Endothelial cell of umbilical vein (primary cell): ENCODE measurements at regions not wholly inside any gene's neighbourhood (a gene's known extent, or its start where the extent isn't known, plus 50 kb on each side); places are given as distances from the start of the nearest gene placed in this dataset.

Experiments
- BruUV-seq: library from RNA; stranded (reverse); fragments of 400-500 nt; replicated peaks from 2 replicates; lab custom pipeline; 2021; lab: Mats Ljungman, UMichigan
- CTCF ChIA-PET: fragments of 300-600, 350-600 bp; sonication (Branson Sonifier 250); formaldehyde crosslinking; loops from one replicate; lab custom pipeline; 2021; ENCODE audit warnings: antibody characterized with exemption, inconsistent platforms; lab: Charles Lee
- POLR2A ChIA-PET: fragments of 300-600, 350-600 bp; sonication (Branson Sonifier 250); formaldehyde crosslinking; loops from one replicate; lab custom pipeline; 2021; ENCODE audit warnings: antibody characterized with exemption, inconsistent platforms; lab: Charles Lee
- DNase-seq: peaks from one replicate; pipeline ENCODE4 v3.0.0-alpha.2; 2011; ENCODE audit warnings: low read depth, low spot score
- FAIRE-seq: peaks from 2 replicates; lab custom pipeline; 2011; peaks lifted over from hg19 to GRCh38; lab: Jason Lieb, UNC
- H2AFZ ChIP-seq: 2 replicates; pipeline ENCODE4 v1.6.0; 2012; ENCODE audit warnings: low read depth, low read length, control low read depth, inconsistent platforms
- H3K27ac ChIP-seq: 2 replicates; pipeline ENCODE4 v1.5.1; 2011; ENCODE audit warnings: low read depth, mild to moderate bottlenecking, control low read depth, low read length, moderate library complexity; ENCODE audit not compliant: insufficient read depth
- H3K27me3 ChIP-seq, 2 experiments: 2 replicates each; pipeline versions ENCODE4 v1.6.0 to v1.6.1; 2011; ENCODE audit warnings: low read length in 2 of 2, mixed read lengths in 1 of 2; ENCODE audit not compliant: control insufficient read depth in 2 of 2, insufficient read depth in 2 of 2
- H3K36me3 ChIP-seq, 2 experiments: 2 replicates in 1 of 2; 3 replicates in 1 of 2; pipeline ENCODE4 v1.5.1; 2011; ENCODE audit warnings: low read length in 2 of 2, mild to moderate bottlenecking in 1 of 2, moderate library complexity in 1 of 2; ENCODE audit not compliant: control insufficient read depth in 2 of 2, insufficient read depth in 2 of 2; ENCODE audit errors: extremely low read depth in 1 of 2
- H3K4me1 ChIP-seq: 3 replicates; pipeline ENCODE4 v1.5.1; 2011; ENCODE audit warnings: mild to moderate bottlenecking, low read length; ENCODE audit not compliant: control insufficient read depth, insufficient read depth; ENCODE audit errors: extremely low read depth
- H3K4me2 ChIP-seq: 2 replicates; pipeline ENCODE4 v1.6.1; 2011; ENCODE audit warnings: low read length, control low read depth, mixed read lengths; ENCODE audit not compliant: insufficient read depth
- H3K4me3 ChIP-seq, 3 experiments: fragments of 200-600 bp in 1 of 3; sonication (generic), shearing (Covaris generic) in 1 of 3; replicated peaks in 1 of 3; 2 replicates each; pipeline ENCODE4 v1.5.1; 2011 to 2016; ENCODE audit warnings: control low read depth in 3 of 3, low read length in 3 of 3, mild to moderate bottlenecking in 2 of 3, inconsistent platforms in 1 of 3, low read depth in 1 of 3, moderate library complexity in 1 of 3; ENCODE audit not compliant: insufficient read depth in 1 of 3
- H3K79me2 ChIP-seq: 2 replicates; pipeline ENCODE4 v1.6.0; 2012; ENCODE audit warnings: low read length, inconsistent platforms; ENCODE audit not compliant: control insufficient read depth, insufficient read depth
- H3K9ac ChIP-seq: replicated peaks from 2 replicates; pipeline ENCODE3; 2011; ENCODE audit warnings: low read length, control low read depth; ENCODE audit not compliant: insufficient read depth; ENCODE audit errors: extremely low read depth
- H3K9me1 ChIP-seq: replicated peaks from 3 replicates; pipeline ENCODE4 v1.6.0; 2011; ENCODE audit warnings: mild to moderate bottlenecking, low read length; ENCODE audit not compliant: control insufficient read depth, insufficient read depth; ENCODE audit errors: extremely low read depth
- H3K9me3 ChIP-seq: replicated peaks from 2 replicates; pipeline ENCODE4 v1.5.1; 2012; ENCODE audit warnings: low read length, inconsistent platforms; ENCODE audit not compliant: control insufficient read depth, insufficient read depth
- H4K20me1 ChIP-seq: replicated peaks from 2 replicates; pipeline ENCODE3; 2011; ENCODE audit warnings: mild to moderate bottlenecking, low read length; ENCODE audit not compliant: control insufficient read depth, insufficient read depth; ENCODE audit errors: extremely low read depth
- EZH2 ChIP-seq: IDR thresholded peaks from 2 replicates; pipeline ENCODE4 v1.6.1; 2012; ENCODE audit warnings: borderline replicate concordance, low read depth, mild to moderate bottlenecking, moderate library complexity, low read length, inconsistent platforms; ENCODE audit not compliant: severe bottlenecking
- FOS ChIP-seq: IDR thresholded peaks from 2 replicates; pipeline ENCODE4 v1.6.1; 2011; ENCODE audit warnings: mild to moderate bottlenecking, low read length, moderate library complexity, borderline replicate concordance; ENCODE audit not compliant: insufficient read depth
- GATA2 ChIP-seq: IDR thresholded peaks from 2 replicates; pipeline ENCODE4 v1.7.0; 2011; ENCODE audit warnings: low read depth, mild to moderate bottlenecking, moderate library complexity, mixed read lengths, low read length; ENCODE audit not compliant: insufficient read length, insufficient read depth
- JUN ChIP-seq: IDR thresholded peaks from 2 replicates; pipeline ENCODE4 v1.6.1; 2011; ENCODE audit warnings: borderline replicate concordance, low read depth; ENCODE audit not compliant: insufficient read length, insufficient read depth
- MYC ChIP-seq: IDR thresholded peaks from one replicate; pipeline ENCODE4 v1.6.1; 2011; ENCODE audit warnings: mild to moderate bottlenecking, low read depth, low read length
- POLR2A ChIP-seq: IDR thresholded peaks from 2 replicates; pipeline ENCODE4 v1.6.1; 2012; ENCODE audit warnings: low read depth, mild to moderate bottlenecking, control low read depth, low read length
- POLR2AphosphoS5 ChIP-seq: IDR thresholded peaks from 2 replicates; pipeline ENCODE4 v1.6.1; 2012; ENCODE audit warnings: low read depth, mild to moderate bottlenecking, control low read depth, low read length, moderate library complexity; ENCODE audit not compliant: insufficient read depth
- dilution Hi-C: fragments of 300-500 bp; cut with MboI; formaldehyde crosslinking; loops from one replicate; pipeline ENCODE4 v1.15.0; 2019; ENCODE audit warnings: low sequenced_read_pairs; ENCODE audit not compliant: extremely low pct_ligation_motif_present
- intact Hi-C: fragments of 100-400 bp; cut with micrococcal nuclease; formaldehyde crosslinking; loops from one replicate; pipeline ENCODE4 v1.10.0; 2022
- TF ChIP-seq, protein P1 (sequence below): IDR thresholded peaks from 2 replicates; pipeline ENCODE4 v1.6.1; 2011; ENCODE audit not compliant: insufficient read depth, insufficient read length
- TF ChIP-seq, protein P2 (sequence below), 2 donors: IDR thresholded peaks; 1 replicate in 1 of 2; 2 replicates in 1 of 2; pipeline ENCODE4 v1.5.1; 2011; ENCODE audit warnings: low read length in 2 of 2, mild to moderate bottlenecking in 2 of 2, moderate library complexity in 2 of 2, control low read depth in 1 of 2, inconsistent platforms in 1 of 2, low read depth in 1 of 2; ENCODE audit not compliant: insufficient read depth in 1 of 2; ENCODE audit errors: extremely low read depth in 1 of 2

DNA sequence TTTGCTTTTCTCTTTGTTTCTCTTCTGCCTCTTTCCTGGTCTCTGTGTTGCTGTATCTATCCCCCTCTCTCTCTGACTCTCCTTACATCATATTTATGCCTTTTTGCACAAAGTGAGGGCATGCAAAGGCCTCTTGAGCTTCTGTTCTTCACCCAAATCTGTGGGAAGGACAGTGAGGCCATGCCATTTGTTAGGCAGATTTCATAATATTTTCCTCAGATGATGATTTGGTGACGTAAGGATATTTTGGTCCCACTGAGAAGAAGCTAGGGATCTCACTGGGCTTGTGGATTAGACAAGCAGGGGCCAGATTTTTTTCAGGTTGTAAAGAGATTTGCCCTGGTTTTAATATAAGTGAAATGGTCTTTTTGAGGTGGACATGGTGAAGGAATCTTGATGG, 249.4 kb upstream of the USP24 start:
- FAIRE-seq, result no peak
- no peak overlapping the region for H2AFZ ChIP-seq
- BruUV-seq, result no TSS peak

More for the DNA sequence above, 249.4 kb upstream of the USP24 start:
- H3K4me1 ChIP-seq, result no peaks in the 10 kb centered on the region
- POLR2A ChIA-PET, result interaction anchor here (1.0 kb wide), 1 partner anchor 36 kb away, joined by 3 read pairs; no protein-coding TSS in a partner anchor
- no peaks in the 10 kb centered on the region for H4K20me1 ChIP-seq
- no peak overlapping the region for H3K9ac ChIP-seq
- no peaks in the 10 kb centered on the region for H3K9me1 ChIP-seq
- H3K9me3 ChIP-seq, result no peaks in the 10 kb centered on the region
- dilution Hi-C loops, result no loop called here
- CTCF ChIA-PET, result interaction anchor here (1.1 to 1.8 kb wide), 2 partner anchors 14 to 89 kb away, joined by 5 to 7 read pairs; no protein-coding TSS in a partner anchor
- H3K36me3 ChIP-seq, result no peaks in the 10 kb centered on the region
- H3K4me3 ChIP-seq, result no peak overlapping the region
- intact Hi-C loops, result no loop called here
- no peak overlapping the region for H3K27ac ChIP-seq
- H3K27me3 ChIP-seq, result no peaks in the 10 kb centered on the region
- no peak overlapping the region for H3K4me2 ChIP-seq
- no peak for DNase-seq
- no peaks in the 10 kb centered on the region for H3K79me2 ChIP-seq
- TF ChIP-seq, protein P1, sequence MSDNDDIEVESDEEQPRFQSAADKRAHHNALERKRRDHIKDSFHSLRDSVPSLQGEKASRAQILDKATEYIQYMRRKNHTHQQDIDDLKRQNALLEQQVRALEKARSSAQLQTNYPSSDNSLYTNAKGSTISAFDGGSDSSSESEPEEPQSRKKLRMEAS, result no peak
- no peak for TF ChIP-seq POLR2AphosphoS5
- TF ChIP-seq EZH2, result no peak
- no peak for TF ChIP-seq POLR2A
- no peak for TF ChIP-seq GATA2
- TF ChIP-seq MYC, result no peak
- TF ChIP-seq, protein P2, sequence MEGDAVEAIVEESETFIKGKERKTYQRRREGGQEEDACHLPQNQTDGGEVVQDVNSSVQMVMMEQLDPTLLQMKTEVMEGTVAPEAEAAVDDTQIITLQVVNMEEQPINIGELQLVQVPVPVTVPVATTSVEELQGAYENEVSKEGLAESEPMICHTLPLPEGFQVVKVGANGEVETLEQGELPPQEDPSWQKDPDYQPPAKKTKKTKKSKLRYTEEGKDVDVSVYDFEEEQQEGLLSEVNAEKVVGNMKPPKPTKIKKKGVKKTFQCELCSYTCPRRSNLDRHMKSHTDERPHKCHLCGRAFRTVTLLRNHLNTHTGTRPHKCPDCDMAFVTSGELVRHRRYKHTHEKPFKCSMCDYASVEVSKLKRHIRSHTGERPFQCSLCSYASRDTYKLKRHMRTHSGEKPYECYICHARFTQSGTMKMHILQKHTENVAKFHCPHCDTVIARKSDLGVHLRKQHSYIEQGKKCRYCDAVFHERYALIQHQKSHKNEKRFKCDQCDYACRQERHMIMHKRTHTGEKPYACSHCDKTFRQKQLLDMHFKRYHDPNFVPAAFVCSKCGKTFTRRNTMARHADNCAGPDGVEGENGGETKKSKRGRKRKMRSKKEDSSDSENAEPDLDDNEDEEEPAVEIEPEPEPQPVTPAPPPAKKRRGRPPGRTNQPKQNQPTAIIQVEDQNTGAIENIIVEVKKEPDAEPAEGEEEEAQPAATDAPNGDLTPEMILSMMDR (IDR thresholded peaks at IDR 0.05; ENCODE audit: extremely low read depth in 1 of 2, insufficient read depth in 1 of 2, low read depth in 1 of 2, low read length in 2 of 2), result no peak
- TF ChIP-seq FOS, result no peak
- no peak for TF ChIP-seq JUN
